NCI-H2029 (cell line): ENCODE measurements at regions not wholly inside any gene's neighbourhood (a gene's known extent, or its start where the extent isn't known, plus 50 kb on each side); places are given as distances from the start of the nearest gene placed in this dataset.
"Not testable (repeated sequence)": the region's sequence is repeated elsewhere in the genome, so short reads cannot be mapped to it uniquely, and the experiment has no call there.

Experiments used
- DNase-seq: peaks from one replicate; lab custom pipeline; 2025; lab: John Stamatoyannopoulos, UW

DNA sequence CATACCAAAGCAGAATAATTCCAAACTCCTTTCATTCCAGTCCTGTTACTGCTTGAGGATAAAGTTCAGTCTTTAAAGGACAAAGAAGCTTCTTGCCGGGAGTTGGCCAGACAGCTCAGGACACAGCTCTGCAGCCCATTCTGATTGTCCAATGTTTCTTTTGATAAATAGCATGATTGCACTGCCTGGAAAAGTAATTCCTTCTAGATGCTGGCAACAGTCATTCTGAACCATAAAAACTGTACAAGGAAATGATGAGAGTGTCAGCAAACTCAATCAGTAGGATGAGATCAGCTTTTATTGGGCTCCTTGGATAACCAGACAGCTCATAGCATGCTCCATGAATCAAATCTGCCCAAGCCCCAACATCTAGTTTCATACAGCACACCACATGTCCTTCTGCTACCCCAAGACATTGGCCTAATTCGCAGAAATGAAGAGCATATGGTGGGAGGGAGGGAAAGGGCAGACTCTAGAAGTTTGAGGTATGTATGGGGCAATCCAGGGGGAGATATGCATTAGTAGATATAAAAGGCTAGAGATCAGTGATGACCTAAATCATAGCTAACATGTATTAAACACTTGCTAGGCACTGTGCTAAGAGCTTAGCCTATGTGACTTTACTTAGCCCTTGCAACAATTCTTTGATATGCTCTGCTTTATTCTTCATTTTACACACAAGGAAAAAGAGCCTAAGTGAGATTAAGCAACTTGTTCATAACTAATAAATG, 219.9 kb upstream of the NREP start:
- no peak for DNase-seq

DNA sequence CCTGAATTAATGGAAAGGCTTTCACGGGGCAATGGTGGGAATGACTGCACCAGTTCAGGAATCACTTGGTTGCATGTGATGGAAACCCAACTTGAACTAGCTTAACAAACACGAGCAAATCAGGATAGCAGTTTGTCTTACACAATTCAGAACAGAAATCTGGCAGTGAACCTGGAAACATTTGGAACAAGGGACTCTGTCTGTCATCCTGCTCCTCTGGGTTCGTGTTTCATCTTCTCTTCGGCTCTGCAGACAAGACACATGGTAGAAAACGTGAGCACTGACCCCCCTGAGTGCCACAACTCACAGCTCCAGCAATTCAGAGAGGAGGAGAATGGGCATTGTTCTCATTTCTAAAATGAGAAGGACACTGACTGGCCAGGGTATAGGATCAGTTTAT, 218.1 kb upstream of the NREP start:
- DNase-seq: no peak

DNA sequence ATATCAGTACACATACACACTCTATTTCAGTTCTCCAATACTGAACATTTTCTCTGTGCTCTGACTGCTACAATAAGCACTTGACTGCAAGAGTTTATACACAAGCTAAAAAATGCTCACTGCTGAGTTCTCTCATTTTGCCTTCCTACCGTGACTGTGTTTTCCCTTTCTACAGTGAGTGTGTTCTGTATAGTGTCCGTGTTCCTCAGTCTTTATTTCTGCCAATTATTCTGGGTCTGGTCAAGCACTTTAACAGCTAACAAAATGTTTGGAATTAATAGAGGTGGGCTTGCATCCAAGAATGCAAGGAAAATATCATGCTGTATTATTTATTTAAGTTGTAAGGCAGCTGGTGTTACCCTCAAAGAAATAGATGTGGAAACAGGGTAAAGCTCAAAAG, 217.0 kb upstream of the NREP start:
- no peak for DNase-seq

DNA sequence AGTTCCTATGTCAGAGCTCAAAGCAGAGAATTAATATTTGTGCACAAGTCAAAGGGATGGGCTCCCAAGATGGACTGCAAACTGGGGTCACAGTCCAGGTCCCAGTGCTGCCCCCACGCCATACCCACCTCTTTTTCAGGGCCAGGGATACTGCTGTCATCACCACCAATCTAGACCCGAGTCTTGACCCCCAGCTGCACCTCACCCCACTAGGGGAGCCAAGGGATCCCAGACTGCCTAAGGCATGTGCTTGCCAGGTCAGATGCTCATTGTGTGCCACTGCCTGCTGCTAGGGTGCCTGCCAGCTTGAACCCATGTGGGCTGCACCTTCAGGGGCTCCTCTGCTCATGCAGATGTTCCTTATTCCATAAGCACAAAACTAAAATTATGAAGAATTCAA, 215.6 kb upstream of the NREP start:
- DNase-seq: no peak

DNA sequence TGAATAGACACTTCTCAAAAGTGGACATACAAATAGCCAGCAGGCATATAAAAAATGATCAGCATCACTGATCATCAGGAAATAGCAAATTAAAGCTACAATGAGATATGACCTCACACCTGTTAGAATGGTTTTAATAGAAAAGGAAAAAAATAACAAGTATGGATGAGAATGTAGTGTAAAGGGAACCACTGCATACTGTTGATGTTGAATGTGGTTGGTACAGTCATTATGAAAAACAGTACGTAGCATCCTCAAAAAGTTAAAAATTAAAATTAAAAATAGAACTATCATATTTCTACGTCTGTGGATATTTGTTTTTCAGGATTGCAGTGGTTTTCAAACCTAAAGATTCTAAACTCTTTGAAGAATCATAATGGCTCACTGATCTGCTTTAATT, 215.1 kb upstream of the NREP start:
- DNase-seq: no peak

DNA sequence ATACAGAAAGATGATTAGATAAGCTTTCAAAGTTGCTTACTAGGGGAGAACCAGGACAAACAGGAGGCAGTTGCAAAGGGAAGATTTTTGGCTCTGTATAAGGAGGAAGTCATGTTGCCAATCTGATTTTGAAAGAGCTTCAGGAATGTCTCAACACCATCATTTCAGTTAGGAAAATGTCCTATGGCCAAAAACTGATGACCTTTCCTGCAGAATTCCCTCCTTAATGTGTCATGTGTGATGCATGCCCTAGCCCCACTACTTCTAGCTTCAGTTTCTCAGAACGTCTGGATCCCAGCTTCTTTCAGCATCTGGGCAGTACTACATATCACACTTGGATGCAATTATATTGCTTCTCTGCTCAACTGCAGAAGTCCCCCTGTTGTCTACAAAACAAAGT, 211.5 kb upstream of the NREP start:
- DNase-seq: no peak

DNA sequence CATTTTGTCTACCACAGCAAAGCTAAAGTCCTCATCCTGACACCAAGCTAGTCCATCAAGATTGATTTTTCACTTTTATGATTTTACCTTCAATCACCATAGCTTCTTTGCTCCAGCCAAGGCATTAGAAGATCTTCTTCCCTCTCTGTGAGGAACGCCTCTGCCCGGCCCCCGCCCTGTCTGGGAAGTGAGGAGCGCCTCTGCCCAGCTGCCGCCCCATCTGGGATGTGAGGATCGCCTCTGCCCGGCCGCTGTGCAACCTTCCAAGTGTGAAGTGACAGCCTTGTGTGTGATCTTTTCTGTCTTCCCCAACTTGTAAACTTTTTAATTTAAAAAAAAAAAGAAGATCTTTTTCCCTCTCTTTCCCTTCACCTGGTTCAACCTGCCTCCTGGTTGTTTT, 210.5 kb upstream of the NREP start:
- DNase-seq: no peak

DNA sequence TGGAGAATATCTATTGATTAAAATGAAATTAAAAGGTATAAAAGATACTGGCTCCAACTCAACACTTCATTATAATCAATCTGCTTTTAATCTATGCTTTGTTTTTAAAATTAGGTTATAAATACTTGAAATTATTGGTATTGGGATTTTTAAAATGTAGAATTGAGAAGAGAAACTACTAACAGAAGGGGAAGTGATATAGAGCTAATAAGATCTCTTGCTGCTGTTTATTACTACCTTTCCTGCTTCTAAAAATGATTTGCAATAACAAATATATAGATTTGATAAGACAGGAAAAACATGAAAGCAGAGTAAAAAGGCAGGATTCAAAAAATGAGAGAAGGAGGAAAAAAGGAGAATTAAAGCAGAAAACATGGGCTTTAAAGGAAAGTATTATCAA, 209.3 kb upstream of the NREP start:
- DNase-seq: no peak

DNA sequence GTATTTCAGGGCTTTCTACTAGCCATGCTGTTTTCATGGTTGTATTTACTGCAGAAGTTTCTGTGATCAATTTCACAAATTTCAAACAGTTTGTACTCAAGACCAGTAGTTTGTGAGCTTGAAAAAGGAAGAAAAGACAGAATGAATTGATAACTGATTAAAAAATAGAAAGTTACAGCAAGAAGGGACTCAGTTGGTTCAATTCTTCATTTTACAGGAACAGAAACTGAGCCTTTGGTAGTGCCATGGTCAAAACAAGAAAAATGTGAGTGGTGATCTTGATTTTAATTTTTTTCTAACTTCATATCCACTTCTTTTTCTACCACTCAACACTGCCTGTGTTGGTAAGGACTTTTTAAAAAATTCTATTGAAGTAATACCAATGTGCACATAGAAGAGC, 206.6 kb upstream of the NREP start:
- no peak for DNase-seq

DNA sequence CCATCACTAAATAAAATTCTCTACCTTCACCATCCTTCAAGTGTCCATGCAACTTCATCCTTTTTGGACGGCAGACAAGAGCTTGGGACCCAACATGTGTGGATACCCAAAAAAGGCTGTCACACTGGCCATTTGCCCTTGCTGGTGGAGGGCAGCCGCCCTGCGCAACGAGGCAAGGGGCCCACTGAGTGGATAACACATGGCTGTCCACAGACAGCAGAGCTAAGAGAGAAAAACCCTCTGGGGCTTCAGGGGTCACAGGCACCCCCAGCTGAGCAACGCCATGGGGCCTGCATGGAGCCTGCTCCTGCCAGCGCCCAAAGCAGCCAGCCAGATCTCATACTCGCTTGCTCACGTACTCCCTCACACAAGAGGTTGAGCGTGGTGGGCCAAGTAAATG, 205.9 kb upstream of the NREP start:
- DNase-seq: no peak

DNA sequence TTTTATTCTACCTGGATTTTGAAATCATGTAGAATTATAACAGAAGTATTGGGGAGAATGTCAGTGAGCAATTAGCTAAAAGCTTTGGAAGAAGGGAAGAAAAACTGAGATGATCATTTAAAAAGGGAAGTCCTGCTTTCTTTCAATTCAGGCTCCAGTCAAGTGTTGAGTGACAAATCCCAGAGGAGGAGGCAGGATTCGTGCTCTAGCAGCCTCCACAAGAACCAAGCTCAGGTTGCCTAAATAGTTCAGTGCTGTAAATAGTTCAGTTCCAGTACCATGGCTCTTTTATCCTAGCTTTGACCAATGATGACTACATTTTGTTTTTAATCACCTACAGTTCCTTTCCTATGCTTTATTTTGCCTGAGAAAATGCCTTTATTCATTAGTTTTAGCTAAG, 204.9 kb upstream of the NREP start:
- no peak for DNase-seq

DNA sequence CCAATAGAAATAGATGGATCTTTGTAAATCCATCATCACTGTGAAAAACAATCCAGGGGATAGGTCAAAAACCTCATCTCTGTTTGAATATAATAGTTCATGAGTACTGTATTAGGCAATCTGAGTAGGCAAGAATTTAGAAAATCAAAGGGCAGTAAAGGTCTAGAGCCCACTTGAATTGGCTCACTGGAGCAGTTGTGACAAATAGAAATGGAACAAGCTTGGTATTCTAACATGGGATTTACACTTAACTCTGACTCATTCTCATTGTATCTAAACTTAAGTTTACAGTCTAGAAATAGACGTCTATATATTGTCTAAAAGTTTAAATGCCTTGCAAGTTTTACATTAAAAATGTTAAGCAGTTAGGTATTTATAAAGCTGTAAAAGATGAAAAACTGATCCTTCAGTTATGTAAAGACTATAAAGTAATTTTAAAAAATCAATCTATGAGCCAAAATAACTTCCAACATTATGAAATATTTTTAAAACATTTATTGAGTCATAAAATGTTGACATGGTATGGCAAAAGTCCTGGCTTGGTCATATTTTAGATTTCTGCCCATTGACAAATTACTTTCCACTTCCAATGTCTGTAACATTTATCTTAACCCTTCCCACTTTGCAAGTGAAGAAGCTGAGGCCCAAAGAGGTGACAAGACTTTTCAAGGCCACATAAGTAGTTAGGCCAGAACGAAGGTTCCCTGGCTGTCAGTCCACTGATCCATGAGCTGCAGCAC, 203.7 kb upstream of the NREP start:
- DNase-seq: no peak

DNA sequence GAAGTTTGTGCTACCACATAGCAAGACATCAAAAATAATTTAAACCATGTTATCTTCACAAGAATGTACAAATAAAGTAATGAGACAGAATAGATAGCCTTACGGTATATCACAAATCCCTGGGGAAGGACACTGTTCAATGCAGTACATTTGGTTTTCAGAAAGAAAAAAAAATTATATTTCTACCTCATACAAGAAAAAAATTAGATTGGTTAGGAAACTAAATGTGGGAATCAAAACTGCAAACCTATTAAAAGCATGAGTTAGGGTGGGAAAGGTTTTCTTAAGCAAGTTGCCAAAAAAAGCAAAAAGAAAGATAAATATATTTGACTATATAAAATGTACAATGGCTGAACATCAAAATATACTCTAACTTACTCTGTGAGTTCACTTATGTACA, 201.9 kb upstream of the NREP start:
- DNase-seq: no peak

DNA sequence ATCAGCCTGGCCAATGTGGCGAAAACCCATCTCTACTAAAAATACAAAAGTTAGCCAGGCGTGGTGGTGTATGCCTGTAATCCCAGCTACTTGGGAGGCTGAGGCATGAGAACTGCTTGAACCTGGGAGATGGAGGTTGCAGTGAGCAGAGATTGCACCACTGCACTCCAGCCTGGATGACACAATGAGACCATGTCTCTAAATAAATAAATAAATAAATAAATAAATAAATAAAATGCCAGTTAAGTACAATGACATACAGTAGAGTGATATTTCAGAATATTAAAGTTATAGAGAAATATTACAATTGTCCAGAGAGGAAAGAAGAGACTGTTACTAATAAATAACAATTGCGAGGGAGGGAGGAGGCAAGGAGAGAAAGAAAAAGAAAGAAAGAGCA, 199.8 kb upstream of the NREP start:
- DNase-seq: not testable (repeated sequence)

DNA sequence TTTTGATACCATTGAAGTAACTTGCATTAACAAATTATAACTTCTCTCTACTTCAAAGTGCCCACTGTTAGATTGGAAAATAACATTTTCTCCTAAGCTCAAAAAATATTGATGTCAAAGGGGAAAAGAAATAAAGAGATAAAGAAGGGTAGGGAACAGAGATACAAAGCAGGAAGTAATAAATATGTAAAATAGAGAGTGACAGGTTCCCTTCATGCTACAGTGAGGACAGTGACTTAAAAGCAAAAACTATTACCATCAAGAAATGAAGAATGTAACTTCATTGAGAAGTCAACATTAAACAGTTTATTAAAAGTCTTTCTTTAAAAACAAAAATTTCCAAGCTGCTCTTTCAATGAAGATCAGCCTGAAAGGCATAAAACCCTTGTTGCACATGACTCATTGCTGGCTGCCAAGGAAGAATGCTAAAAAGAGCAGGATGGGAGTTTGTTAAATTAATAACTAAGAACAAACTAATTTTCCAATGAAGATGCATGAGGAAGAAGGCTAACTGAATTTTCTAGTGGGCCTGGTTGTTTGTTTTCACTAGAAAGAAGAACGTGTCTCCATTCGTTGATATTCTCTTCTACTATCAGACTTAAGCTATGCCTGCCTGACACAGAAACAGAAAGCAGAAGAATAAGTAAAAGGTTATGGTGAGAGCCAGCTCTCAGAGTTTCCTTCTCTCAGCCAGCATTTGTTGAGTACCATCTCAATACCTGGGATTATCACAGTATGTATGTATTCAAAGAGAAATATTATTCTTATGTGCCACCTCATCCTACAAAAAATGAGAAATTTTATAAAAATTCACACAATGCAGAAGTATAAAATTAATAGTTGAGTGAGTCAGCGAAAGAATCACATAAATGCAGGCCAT, 197.8 kb upstream of the NREP start:
- no peak for DNase-seq

DNA sequence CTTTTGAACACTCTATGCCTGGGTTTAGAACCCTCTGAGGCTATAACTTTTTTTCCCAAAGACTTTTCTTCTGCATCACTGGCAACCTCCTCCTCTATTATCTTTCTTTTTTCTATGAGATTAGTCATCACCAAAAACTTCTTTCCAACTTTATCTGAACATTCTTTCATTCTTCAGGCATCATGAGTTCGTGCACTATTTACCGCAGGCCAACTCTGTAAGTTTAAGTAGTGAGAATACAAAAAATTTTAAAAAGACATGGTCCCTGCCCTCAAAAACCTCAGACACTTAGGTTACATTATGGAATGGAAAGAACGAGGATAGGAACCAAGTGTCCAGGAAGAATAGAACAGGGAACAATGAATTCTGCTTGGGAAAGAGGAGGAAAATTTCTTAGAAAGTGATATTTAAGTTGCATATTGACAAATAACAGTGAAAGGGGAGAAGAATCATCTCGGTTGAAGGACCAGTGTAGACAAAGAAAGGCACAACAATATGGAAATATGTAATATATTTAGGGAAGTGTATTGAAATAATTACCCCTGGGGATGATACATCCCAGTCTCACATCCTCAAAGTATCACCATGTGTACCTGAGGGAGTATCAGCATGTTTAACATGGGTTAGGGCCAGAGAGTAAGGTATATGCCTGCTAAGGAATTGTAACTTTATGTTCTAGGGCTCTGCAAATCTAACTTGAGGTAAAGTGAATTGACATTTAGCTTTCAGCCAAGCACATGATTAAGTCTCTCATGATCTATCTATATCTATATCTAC, 196.5 kb upstream of the NREP start:
- DNase-seq: no peak

DNA sequence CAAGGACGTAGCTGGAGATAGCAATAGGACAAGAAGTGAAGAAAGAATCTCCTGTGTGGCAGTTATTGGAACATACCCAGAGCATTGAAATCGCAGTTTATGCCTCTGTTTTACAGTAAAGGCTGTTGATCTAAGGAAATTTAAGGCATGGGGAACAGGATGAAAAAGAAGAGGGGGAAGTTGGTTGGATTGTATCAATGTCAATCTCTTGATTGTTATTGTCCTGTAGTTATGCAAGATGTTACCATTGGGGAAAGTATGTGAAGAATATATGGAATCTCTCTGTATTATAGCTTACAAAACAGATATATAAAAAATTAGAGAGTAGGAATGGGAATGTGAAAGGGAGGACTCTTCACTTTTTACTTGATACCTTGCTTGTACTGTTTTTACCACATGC, 195.6 kb upstream of the NREP start:
- no peak for DNase-seq

DNA sequence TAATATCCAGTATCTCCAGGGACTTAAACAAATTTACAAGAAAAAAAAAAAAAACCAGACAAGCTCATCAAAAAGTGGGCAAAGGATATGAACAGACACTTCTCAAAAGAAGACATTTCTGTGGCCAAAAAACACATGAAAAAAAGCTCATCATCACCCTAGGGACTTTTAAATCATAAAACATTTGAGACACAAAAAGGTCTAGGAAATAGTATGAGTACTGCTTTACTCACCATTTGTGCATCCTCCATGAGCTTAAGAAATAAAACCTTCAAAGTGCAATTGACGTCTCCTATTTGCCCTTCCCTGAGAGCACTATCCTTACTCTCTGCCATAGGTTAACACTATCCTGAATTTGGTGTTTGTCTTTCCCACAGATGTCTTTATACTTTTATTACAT, 193.7 kb upstream of the NREP start:
- no peak for DNase-seq

DNA sequence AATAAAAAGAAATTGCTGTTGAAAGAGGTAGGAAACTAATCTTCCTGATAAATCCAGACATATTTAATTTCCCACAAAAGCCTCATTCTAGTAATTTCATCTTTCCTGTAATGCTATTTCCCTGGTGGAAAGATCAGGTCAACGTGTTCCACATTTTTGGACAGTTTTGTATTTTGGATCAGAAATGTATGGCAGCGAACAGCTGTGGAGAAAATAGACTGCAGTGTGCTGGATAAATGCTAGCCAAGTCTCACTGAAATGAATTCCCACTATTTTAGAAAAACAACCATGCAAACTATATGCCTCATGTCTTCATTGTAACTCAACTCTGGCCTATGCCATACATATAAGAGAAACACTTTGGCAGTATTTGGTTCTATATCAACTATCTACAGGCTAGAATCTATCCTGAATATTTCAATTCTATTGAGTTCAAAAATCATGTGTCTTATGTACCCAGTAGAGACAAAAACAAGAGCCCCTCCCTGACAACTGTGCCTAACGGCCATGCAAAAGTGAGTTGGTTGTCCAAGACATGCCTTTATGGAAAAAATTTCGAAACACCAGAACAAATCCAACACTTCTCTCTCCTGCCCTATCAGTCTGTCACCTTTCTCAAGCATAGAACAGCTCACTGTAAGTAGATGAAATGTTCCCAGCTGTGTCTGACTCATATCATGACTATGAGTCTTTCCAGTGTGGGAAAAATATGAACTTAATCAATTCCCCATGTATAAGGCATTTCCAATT, 191.3 kb upstream of the NREP start:
- DNase-seq: no peak

DNA sequence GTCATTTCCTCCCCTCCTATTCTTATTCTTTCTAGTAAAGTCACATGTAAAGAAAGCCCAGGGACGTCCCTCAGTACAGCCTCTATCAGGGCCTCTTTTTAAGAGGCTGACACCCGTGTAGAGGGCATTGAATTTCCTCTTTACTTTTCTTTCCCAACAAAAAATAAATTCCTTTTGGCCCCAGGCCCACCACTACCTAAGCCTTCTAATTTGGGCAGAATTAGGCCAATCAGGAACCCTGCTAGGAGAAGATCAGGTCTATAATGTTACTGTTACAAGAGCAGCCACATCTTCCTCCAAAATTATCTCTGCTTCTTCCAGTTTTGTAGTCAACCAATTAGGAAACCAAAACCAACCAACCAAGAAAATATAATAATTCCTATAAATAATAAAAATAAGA, 189.6 kb upstream of the NREP start:
- DNase-seq: no peak

DNA sequence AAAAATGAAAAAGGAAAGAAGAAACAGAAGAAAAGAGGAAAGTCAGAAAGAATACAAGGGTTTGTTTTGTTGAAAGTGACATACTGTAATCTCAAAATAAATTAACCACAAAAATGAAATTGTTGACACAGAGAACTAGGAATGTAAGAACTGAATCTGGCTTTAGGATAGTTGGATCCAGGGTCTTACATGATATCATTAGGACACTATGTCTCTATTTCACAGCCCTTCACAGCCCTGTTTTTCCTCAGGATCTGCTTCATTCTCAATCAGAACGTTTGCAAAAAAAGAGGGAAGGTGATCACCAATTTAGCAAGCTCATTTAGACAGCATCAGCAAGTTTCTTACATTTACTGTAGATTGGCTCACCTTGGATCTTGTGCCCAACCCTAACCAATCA, 188.5 kb upstream of the NREP start:
- no peak for DNase-seq
